Fibroblast of pulmonary artery (primary cell): ENCODE measurements at regions not wholly inside any gene's neighbourhood (a gene's known extent, or its start where the extent isn't known, plus 50 kb on each side); places are given as distances from the start of the nearest gene placed in this dataset.

Source experiments
- DNase-seq: peaks from one replicate; pipeline ENCODE4 v3.0.0-alpha.2; 2010; ENCODE audit warnings: low read depth
- H3K4me3 ChIP-seq: replicated peaks from 2 replicates; pipeline ENCODE4 v1.5.1; 2011; ENCODE audit warnings: low read depth, mild to moderate bottlenecking, control low read depth, low read length, moderate library complexity
- TF ChIP-seq, protein P1 (sequence below): IDR thresholded peaks from 2 replicates; pipeline ENCODE4 v1.5.1; 2011; ENCODE audit warnings: mild to moderate bottlenecking, control low read depth, low read length, inconsistent platforms; ENCODE audit errors: missing control alignments

DNA sequence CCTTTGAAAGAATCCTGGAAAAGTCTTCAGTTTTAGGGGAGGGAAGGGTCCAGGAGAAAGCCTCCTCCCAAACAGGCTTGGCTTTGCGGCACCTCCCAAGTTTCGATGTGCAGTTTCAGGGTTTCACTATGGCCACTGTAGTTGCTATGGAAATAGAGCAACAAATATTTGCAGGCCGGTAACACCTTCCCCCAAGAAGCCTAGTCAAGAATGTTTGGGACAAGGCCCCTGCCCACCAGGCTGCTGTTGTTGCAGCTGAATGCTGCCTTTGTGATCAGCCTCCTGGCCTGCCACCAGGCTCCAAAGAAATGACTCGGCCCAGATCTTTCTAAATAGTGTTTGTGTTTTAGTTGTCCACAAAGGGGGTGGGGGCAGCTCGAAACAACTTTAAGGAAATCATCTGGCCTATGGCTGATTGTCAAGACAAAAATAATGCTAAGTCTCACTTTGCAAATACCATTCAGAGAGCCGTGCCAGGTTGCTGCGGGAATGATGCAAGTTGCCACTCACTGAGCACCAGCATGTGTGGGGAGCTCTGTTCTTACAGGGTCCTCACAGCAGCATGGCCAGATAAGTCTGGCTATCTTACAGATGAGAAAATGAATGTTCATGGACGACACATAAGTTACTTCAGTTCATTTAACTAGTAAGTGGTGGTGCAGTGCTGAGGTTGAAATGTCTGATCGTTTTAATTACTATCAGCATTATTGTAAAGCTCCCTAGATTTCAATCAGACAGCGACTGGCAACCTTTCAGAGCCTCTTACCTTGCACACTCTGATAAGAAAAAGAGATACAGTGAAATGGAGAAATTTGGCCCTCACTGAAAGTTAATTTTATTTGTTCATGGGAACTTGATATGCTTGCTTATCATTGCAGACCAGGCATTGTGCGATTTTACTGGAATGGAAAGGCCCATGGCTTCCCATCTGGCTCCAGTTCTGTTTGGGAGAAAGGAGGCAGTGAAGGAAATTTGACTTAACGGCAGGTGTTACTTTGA lies 91.2 kb upstream of the JUN start:
- TF ChIP-seq, protein P1, sequence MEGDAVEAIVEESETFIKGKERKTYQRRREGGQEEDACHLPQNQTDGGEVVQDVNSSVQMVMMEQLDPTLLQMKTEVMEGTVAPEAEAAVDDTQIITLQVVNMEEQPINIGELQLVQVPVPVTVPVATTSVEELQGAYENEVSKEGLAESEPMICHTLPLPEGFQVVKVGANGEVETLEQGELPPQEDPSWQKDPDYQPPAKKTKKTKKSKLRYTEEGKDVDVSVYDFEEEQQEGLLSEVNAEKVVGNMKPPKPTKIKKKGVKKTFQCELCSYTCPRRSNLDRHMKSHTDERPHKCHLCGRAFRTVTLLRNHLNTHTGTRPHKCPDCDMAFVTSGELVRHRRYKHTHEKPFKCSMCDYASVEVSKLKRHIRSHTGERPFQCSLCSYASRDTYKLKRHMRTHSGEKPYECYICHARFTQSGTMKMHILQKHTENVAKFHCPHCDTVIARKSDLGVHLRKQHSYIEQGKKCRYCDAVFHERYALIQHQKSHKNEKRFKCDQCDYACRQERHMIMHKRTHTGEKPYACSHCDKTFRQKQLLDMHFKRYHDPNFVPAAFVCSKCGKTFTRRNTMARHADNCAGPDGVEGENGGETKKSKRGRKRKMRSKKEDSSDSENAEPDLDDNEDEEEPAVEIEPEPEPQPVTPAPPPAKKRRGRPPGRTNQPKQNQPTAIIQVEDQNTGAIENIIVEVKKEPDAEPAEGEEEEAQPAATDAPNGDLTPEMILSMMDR = no peak
- peak; percentile 82 for DNase-seq
- H3K4me3 ChIP-seq = no peak overlapping the region

DNA sequence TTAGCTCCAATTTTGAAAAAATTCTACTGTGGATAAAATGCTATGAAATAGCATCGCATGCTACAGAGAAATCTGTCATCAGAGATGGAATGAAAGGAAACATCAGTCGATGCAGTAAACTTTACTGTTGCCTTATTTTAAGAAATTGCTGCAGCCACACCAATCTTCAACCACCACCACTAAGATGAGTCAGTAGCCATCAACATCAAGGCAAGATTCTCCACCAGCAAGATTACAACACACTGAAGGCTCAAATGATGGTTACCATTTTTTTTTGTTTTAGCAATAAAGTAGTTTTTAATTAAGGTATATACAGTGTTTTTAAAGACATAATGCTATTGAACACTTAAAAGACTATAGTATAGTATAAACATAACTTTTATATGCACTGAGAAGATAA lies 95.6 kb upstream of the JUN start:
- TF ChIP-seq, protein P1 = no peak
- no peak overlapping the region for H3K4me3 ChIP-seq
- no peak for DNase-seq

DNA sequence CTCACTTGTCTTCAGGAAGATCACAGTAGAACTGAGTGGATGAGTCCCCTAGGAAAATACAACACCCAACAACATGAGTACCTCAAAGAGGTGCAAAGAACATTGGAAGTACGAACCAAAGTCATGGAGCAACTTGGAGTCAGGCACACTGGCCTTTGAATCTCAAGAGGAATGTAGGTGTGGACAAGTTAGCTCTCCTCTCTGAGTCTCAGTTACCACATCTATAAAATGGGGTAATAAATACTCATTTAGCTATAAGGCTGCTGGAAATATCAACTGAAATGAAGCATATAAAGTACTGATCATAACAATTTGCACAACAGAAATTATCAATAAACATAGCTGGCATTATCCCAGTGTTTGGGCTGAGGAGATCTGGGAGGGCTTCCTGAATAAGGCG lies 96.7 kb upstream of the JUN start:
- no peak for DNase-seq
- TF ChIP-seq, protein P1 = no peak

DNA sequence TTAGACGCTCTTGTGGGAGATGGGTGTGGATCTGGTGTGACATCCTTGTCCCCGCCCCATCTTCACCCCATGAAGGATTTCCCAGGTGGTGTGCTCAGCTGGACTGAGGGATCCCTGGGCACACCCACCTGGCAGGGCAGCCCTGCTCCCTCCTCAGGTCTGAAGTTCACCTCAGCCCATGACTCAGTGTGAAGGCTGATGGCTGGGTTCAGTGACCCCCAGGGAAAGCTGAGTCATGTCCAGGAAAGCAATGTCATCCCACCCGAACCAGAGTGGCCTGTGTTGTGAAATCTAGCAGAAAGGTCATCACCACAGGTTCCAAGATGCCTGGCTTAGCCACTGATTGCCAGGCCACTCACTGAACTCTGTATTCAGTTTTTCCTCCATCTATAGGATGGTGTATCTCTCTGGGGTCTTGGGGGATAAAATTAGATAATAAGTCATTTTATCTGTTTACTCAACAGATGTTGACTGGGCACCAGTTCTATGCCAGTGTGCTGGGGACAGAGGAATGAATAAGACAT lies 97.7 kb upstream of the JUN start:
- peak; percentile 71 for DNase-seq
- TF ChIP-seq, protein P1 = no peak
- H3K4me3 ChIP-seq = no peak overlapping the region

More for the DNA sequence above, 96.7 kb upstream of the JUN start:
- H3K4me3 ChIP-seq = no peak overlapping the region

DNA sequence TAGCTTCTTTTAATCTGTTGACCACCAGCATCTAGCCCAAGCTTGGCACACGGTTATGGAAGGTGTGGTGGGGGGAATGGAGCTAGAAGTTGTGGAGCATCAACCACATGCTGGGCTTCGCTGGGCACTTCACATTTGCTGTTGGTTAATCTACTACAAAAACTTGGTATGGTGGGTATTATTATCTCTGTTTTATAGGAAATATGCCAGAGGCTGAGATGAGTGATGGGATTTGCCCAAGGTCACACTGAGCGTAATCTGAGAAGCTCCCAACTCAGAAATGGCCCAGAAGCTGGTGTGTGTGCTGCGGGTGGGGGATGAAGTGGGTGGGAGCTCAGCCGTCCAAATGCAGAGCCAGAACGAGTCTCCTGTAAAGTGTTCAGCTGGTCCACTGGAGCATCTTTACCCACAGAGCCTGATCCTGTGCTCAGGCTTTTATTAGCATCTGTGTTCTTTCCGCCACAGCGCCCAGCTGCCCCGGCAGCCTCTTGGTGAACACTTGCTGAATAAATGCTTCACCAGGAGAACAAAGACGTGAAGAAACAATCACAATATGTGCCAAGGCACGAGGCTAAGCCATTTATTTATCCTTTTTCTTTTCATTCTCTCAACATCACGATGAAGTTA lies 98.6 kb upstream of the JUN start:
- H3K4me3 ChIP-seq = no peak overlapping the region
- TF ChIP-seq, protein P1 = no peak
- no peak for DNase-seq

DNA sequence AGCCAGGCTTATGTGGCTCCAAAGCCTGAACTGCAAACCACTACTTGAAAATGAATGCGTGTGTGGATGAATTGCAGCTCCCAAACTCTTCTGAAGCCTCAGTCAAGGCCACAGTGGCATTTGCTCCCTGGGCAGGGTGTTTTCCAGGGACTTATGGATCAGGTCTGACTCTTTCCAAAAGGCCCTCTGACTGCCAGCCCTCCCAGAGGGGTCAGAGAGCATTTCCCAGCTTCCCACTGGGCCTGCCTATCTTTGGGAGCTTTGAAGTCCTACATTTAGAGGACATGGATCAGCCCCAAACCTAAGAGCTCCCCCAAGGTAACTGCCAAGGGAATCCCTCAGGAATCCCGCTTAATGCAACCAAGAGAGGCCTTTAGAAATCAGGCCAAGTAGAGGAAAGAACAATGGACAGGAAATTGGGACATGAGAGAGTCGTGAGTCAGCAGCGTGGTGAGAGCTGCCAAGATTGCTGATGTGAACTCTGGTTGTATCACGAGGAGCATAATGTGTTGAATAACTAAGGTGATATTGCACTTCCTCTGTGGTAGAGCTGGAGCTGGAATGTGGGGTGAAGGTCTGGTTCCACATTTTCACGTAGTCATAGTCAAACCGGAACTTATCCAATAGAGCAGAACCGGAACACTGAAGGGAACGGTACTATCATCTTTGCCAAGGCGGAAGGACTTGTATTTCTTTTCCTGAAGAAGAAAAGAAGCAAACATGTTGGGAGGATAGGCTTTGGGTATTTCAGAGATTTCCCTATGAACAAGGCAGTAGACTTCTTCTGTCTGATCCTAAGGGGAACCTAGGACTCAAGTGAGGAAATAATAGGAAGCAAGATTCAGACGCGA lies 99.4 kb upstream of the JUN start:
- peak; percentile 100 for DNase-seq
- TF ChIP-seq, protein P1 = no peak
- no peak overlapping the region for H3K4me3 ChIP-seq
